ENCODE measurements at regions not wholly inside any gene's neighbourhood (a gene's known extent, or its start where the extent isn't known, plus 50 kb on each side); places are given as distances from the start of the nearest gene placed in this dataset.

DNA sequence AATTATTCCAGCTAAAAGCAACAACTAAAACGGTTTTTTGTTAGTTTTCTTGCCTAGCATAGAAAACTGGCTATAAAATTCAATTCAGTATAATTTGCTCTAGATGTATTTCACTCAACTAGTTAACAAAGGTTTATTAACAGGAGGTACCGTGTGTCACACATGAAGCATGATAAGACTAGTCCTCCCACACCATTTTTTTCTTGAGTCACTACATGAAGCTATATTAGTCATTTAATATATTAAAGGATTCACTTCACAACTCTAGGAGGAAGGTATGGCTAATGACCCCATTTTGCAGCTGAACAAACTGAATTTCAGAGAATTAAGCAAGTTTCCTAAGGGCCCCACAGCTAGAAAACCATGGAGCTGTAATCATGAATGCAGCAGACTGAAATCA is 307.8 kb upstream of the USP25 start:
- no peak overlapping the region for H2AFZ ChIP-seq (ENCODE audit: low read length)
- Mint-ChIP-seq H3K9me3 (no peaks in the 10 kb centered on the region), H3K36me3 (ENCODE audit: insufficient read depth in 1 of 3, low read depth in 3 of 3) (peaks cover 0 to 12% (median 0%) of the 10 kb centered on the region in 3 experiments; a peak in 4 of 7 replicates), H3K27me3 (ENCODE audit: low read depth) (peaks cover 2% of the 10 kb centered on the region), H3K4me3 (no peak overlapping the region), H3K4me1 (peaks cover 53 to 61% of the 10 kb centered on the region in 2 experiments), H3K27ac (no peak overlapping the region)
- H2BK20ac ChIP-seq (ENCODE audit: low read depth, low read length, poor library complexity, severe bottlenecking): no peak overlapping the region
- H4K20me1 ChIP-seq (ENCODE audit: control insufficient read depth, insufficient read depth, insufficient read length): no peaks in the 10 kb centered on the region
- peaks cover 19% of the 10 kb centered on the region for H3K4me1 ChIP-seq (ENCODE audit: insufficient read depth, low read length)
- no peak overlapping the region for H3K23ac ChIP-seq (ENCODE audit: insufficient read length, low read depth, low read length)
- no peak overlapping the region for H2BK12ac ChIP-seq (ENCODE audit: insufficient read length, low read depth, low read length)
- no peak overlapping the region for H4K91ac ChIP-seq (ENCODE audit: insufficient read length, low read depth, low read length)
- no peak overlapping the region for H3K14ac ChIP-seq (ENCODE audit: insufficient read depth, low read length)
- no peak overlapping the region for H2BK15ac ChIP-seq (ENCODE audit: low read depth, low read length)
- H3K79me2 ChIP-seq (ENCODE audit: insufficient read depth, low read length): no peaks in the 10 kb centered on the region
- H3K4ac ChIP-seq (ENCODE audit: low read depth, low read length): no peak overlapping the region
- H3T11ph ChIP-seq (ENCODE audit: low read length): no peak overlapping the region
- H3K9ac ChIP-seq (ENCODE audit: extremely low read depth, insufficient read length, low read length): no peak overlapping the region
- no peak overlapping the region for H2AK5ac ChIP-seq (ENCODE audit: insufficient read length, low read length)
- no peaks in the 10 kb centered on the region for H3K9me3 ChIP-seq (ENCODE audit: control insufficient read depth, low read depth, low read length)
- TF ChIP-seq, protein P1, sequence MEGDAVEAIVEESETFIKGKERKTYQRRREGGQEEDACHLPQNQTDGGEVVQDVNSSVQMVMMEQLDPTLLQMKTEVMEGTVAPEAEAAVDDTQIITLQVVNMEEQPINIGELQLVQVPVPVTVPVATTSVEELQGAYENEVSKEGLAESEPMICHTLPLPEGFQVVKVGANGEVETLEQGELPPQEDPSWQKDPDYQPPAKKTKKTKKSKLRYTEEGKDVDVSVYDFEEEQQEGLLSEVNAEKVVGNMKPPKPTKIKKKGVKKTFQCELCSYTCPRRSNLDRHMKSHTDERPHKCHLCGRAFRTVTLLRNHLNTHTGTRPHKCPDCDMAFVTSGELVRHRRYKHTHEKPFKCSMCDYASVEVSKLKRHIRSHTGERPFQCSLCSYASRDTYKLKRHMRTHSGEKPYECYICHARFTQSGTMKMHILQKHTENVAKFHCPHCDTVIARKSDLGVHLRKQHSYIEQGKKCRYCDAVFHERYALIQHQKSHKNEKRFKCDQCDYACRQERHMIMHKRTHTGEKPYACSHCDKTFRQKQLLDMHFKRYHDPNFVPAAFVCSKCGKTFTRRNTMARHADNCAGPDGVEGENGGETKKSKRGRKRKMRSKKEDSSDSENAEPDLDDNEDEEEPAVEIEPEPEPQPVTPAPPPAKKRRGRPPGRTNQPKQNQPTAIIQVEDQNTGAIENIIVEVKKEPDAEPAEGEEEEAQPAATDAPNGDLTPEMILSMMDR (conservative IDR thresholded peaks at IDR 0.05): no peak
- H3K27ac ChIP-seq (ENCODE audit: insufficient read length, low read depth, low read length): no peak overlapping the region
- no peaks in the 10 kb centered on the region for H3K79me1 ChIP-seq (ENCODE audit: insufficient read depth, low read depth, low read length, poor library complexity, severe bottlenecking)
- no peak overlapping the region for H2BK5ac ChIP-seq (ENCODE audit: insufficient read length, low read length)
- H3K56ac ChIP-seq (ENCODE audit: insufficient read length, low read depth, low read length): no peak overlapping the region
- WGBS (ENCODE audit: extremely low coverage, insufficient read length, low lambda C conversion rate): no CpG with 5 or more reads among the region's 2 CpGs
- DNase-seq: no peak
- H3K18ac ChIP-seq (ENCODE audit: insufficient read length, low read depth, low read length): no peak overlapping the region
- H4K5ac ChIP-seq (ENCODE audit: insufficient read length, low read depth, low read length): no peak overlapping the region
- H3K27me3 ChIP-seq (ENCODE audit: insufficient read depth, low read length): no peaks in the 10 kb centered on the region
- H3K23me2 ChIP-seq (ENCODE audit: insufficient read length, low read depth, low read length, poor library complexity, severe bottlenecking): no peaks in the 10 kb centered on the region
- no peak overlapping the region for H4K8ac ChIP-seq (replicated peaks; ENCODE audit: insufficient read length, low read depth, low read length)
- H2BK120ac ChIP-seq (ENCODE audit: low read depth, low read length, poor library complexity, severe bottlenecking): no peak overlapping the region
- no peak overlapping the region for H3K4me2 ChIP-seq (ENCODE audit: insufficient read depth, insufficient read length, low read length)
